Small intestine (tissue), 7 donors: ENCODE measurements at regions not wholly inside any gene's neighbourhood (a gene's known extent, or its start where the extent isn't known, plus 50 kb on each side); places are given as distances from the start of the nearest gene placed in this dataset.

ENCODE experiments used
- DNase-seq, 2 donors: peaks; one replicate each; pipeline versions ENCODE4 v3.0.0 to v3.0.0-alpha.2; 2013
- FAIRE-seq: peaks from 2 replicates; lab custom pipeline; 2012; peaks lifted over from hg19 to GRCh38; lab: Jason Lieb, UNC
- H3K27ac ChIP-seq, 3 donors: one replicate each; pipeline ENCODE4 v1.5.1; 2013; ENCODE audit warnings: low read length in 2 of 3, mild to moderate bottlenecking in 2 of 3, control low read depth in 1 of 3, inconsistent platforms in 1 of 3, low read depth in 1 of 3, moderate library complexity in 1 of 3
- H3K27me3 ChIP-seq, 3 donors: one replicate each; pipeline ENCODE4 v1.6.1; 2013; ENCODE audit warnings: low read length in 3 of 3, inconsistent platforms in 1 of 3; ENCODE audit not compliant: control insufficient read depth in 3 of 3, insufficient read depth in 3 of 3
- H3K36me3 ChIP-seq, 3 donors: one replicate each; pipeline ENCODE4 v1.6.1; 2013; ENCODE audit warnings: low read length in 3 of 3, inconsistent platforms in 1 of 3, low read depth in 1 of 3, mild to moderate bottlenecking in 1 of 3, moderate library complexity in 1 of 3; ENCODE audit not compliant: control insufficient read depth in 3 of 3, insufficient read depth in 2 of 3
- H3K4me1 ChIP-seq, 3 donors: one replicate each; pipeline ENCODE4 v1.6.1; 2013; ENCODE audit warnings: low read length in 2 of 3, inconsistent platforms in 1 of 3, low read depth in 1 of 3, mild to moderate bottlenecking in 1 of 3, moderate library complexity in 1 of 3; ENCODE audit not compliant: control insufficient read depth in 3 of 3, insufficient read depth in 2 of 3
- H3K4me3 ChIP-seq, 3 donors: one replicate each; pipeline ENCODE4 v1.5.1; 2013; ENCODE audit warnings: low read length in 3 of 3, control low read depth in 1 of 3, inconsistent platforms in 1 of 3, low read depth in 1 of 3, mild to moderate bottlenecking in 1 of 3, moderate library complexity in 1 of 3
- H3K9me3 ChIP-seq, 2 donors: one replicate each; pipeline ENCODE4 v1.6.1; 2013; ENCODE audit warnings: low read depth in 1 of 2, low read length in 1 of 2; ENCODE audit not compliant: control insufficient read depth in 2 of 2, insufficient read depth in 1 of 2
- WGBS, 3 donors: extraction: QIAGEN DNeasy Blood & Tissue Kit; methylation state at CpG; one replicate each; pipeline ENCODE4 v1.1.7; 2013; 5-methylcytosine and 5-hydroxymethylcytosine counted together
- donor health status: healthy with polysubstance abuse.
- donor health status: control.
- donor health status: control.
- donor health status: Bipolar disorder and iron deficiency.
- donor health status: healthy.

DNA sequence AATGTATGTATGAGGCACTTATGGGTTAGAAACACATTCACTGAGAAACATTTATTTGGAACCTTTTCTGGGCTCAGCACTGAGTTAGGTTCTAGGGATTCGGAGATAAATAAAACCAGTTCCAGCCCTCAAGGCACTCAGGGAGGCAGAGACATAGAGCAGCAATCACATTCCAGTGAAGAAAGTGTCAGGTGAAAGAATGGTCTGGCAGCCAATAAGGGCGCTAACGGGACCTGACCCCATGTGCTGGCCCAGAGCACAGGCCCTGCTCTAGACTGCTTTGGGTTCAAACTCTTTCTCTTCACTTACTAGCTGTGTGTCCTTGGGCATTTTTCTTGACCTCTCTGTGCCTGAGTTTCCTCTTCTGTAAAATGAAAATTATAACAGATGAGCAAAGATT lies 146.0 kb upstream of the SYT13 start:
- Histone ChIP-seq H3K4me1 (no peaks in the 10 kb centered on the region), H3K27me3 (peaks cover 0 to 11% (median 3%) of the 10 kb centered on the region in 3 donors), H3K36me3 (no peaks in the 10 kb centered on the region), H3K9me3 (no peaks in the 10 kb centered on the region), H3K27ac (no peak overlapping the region), H3K4me3 (no peak overlapping the region)
- FAIRE-seq (no peak), DNase-seq (no peak)
- 46 to 86% (median 65%) methylated on average over 3 of the region's 3 CpGs for WGBS, 3 donors

DNA sequence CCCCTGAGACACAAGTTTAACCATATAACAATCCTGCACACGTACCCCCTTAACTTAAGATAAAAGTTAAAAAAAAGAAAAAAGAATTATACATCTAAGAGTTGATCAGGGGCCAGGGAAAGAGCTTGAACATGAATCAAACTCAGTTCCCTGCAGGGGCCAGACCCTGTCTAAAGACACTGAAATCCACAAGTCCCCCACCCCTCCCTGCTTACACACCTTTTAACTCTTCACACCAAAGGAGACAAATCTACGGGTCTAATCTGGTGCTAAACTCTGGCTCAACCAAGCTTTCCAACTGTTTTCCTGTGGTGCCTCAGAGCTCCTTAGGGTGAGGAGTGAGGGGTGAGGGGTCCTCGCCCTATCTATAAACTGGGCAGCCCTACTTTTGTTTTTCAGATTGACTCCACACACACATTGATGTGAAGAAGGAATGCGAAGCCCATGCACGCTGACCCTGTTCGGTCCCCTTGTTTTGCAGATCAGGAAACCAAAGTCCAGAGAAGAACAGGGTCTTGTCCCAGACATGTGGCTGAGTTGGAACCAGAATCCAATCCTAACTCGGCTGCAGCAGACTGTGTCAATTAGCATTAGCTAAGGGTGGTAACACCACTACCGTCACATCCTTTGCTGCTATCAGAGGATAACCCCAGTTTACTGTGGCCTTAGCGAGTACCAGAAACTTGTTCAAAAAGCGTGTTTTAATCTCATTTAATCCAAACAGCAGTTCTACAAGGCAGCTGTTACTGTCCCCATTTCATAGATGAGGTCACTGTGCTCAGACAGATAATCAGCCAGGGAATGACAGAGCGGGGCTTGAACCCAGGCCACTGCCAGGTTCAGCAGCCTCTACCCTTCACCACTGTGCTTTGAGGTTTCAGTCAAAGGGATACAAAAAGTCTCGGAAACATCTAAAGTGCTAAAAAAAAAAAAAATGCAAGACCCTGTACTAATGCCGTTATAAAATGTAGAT lies 145.2 kb upstream of the SYT13 start:
- H3K27me3 ChIP-seq: peaks cover 0 to 11% (median 3%) of the 10 kb centered on the region in 3 donors
- 71 to 73% (median 73%) methylated on average over 13 of the region's 13 CpGs for WGBS, 3 donors
- no peak for FAIRE-seq

GRCh38 chr11:45430361-45430760 lies 144.2 kb upstream of the SYT13 start:
- H3K4me1 ChIP-seq: no peaks in the 10 kb centered on the region
- no peak overlapping the region for H3K27ac ChIP-seq
- no peaks in the 10 kb centered on the region for H3K36me3 ChIP-seq
- no peak overlapping the region for H3K4me3 ChIP-seq
- FAIRE-seq (no peak), DNase-seq (no peak)
- H3K9me3 ChIP-seq: no peaks in the 10 kb centered on the region
- WGBS, 3 donors: 43 to 65% (median 59%) methylated on average over 1 of the region's 1 CpG
- H3K27me3 ChIP-seq: peaks cover 0 to 6% (median 3%) of the 10 kb centered on the region in 3 donors

More for the DNA sequence above, 145.2 kb upstream of the SYT13 start:
- H3K9me3 ChIP-seq: no peaks in the 10 kb centered on the region
- no peaks in the 10 kb centered on the region for H3K36me3 ChIP-seq
- no peaks in the 10 kb centered on the region for H3K4me1 ChIP-seq
- no peak for DNase-seq
- H3K27ac ChIP-seq: no peak overlapping the region
- H3K4me3 ChIP-seq: no peak overlapping the region

GRCh38 chr11:45429719-45430118 lies 143.6 kb upstream of the SYT13 start:
- no peaks in the 10 kb centered on the region for H3K4me1 ChIP-seq
- H3K4me3 ChIP-seq: no peak overlapping the region
- DNase-seq: no peak
- whole genome bisulfite sequencing, 3 donors: 50 to 67% (median 65%) methylated on average over 4 of the region's 4 CpGs
- H3K9me3 ChIP-seq: no peaks in the 10 kb centered on the region
- H3K27ac ChIP-seq: no peak overlapping the region
- no peak for FAIRE-seq
- no peaks in the 10 kb centered on the region for H3K36me3 ChIP-seq
- H3K27me3 ChIP-seq: peaks cover 0 to 6% (median 0%) of the 10 kb centered on the region in 3 donors

DNA sequence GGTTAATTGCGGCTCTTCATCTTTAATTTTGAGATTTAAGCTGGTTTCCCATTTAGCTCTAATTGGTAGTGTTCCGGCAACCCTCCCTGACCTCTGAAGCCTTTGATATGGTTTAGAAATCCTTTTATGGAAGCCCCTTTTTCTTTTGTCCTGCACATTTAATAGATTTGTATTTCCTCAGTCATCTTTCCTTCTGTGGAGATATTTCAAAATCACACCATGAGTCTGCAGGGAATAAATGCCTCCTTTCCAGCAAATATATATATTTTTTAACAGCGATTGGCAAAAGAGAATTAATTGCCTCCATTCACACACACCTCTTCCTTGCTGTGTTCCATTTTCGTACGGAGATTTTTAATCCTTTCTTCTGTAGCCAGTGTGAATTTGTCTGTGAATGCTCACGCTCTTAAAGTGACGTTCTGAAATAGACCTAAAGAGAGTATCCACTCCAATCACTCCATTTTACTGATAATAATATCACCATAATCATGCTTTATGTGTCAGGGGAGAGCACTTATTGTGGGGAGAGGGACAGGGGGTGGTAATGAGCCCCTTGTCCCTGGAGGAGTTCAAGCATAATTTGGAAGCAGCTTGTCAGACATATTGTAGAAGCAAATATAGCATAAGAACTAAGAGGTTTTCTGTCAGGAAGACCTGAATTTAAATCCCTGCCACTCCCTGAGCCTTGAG lies 142.5 kb upstream of the SYT13 start:
- H3K27me3 ChIP-seq: peaks cover 0 to 6% (median 0%) of the 10 kb centered on the region in 3 donors
- no peak overlapping the region for H3K4me3 ChIP-seq
- WGBS, 3 donors: 78 to 87% (median 84%) methylated on average over 7 of the region's 7 CpGs
- no peaks in the 10 kb centered on the region for H3K36me3 ChIP-seq
- DNase-seq (no peak), FAIRE-seq (no peak)
- H3K9me3 ChIP-seq: no peaks in the 10 kb centered on the region
- H3K27ac ChIP-seq: no peak overlapping the region
- H3K4me1 ChIP-seq: no peaks in the 10 kb centered on the region

GRCh38 chr11:45428116-45428515 lies 142.0 kb upstream of the SYT13 start:
- WGBS, 3 donors: 78 to 90% (median 80%) methylated on average over 9 of the region's 9 CpGs
- H3K36me3 ChIP-seq: no peaks in the 10 kb centered on the region
- peaks cover 0 to 6% (median 0%) of the 10 kb centered on the region in 3 donors for H3K27me3 ChIP-seq
- no peaks in the 10 kb centered on the region for H3K9me3 ChIP-seq
- FAIRE-seq: no peak
- H3K4me1 ChIP-seq: no peaks in the 10 kb centered on the region
- no peak overlapping the region for H3K27ac ChIP-seq
- DNase-seq: no peak
- no peak overlapping the region for H3K4me3 ChIP-seq

GRCh38 chr11:45424411-45425180 lies 138.5 kb upstream of the SYT13 start:
- Histone ChIP-seq H3K27ac (no peak overlapping the region), H3K4me3 (no peak overlapping the region), H3K4me1 (no peaks in the 10 kb centered on the region), H3K9me3 (peaks cover 0 to 2% of the 10 kb centered on the region in 2 donors), H3K36me3 (no peaks in the 10 kb centered on the region), H3K27me3 (no peaks in the 10 kb centered on the region)
- 68 to 75% (median 71%) methylated on average over 9 of the region's 9 CpGs for WGBS, 3 donors
- FAIRE-seq (no peak), DNase-seq (no peak)
